CD4-positive, alpha-beta T cell treated with Interleukin-10 for 1 hour (primary cell): ENCODE measurements at regions not wholly inside any gene's neighbourhood (a gene's known extent, or its start where the extent isn't known, plus 50 kb on each side); places are given as distances from the start of the nearest gene placed in this dataset.

ENCODE experiments used
- DNase-seq: peaks from one replicate; pipeline ENCODE4 v3.0.0-alpha.2; 2020

DNA sequence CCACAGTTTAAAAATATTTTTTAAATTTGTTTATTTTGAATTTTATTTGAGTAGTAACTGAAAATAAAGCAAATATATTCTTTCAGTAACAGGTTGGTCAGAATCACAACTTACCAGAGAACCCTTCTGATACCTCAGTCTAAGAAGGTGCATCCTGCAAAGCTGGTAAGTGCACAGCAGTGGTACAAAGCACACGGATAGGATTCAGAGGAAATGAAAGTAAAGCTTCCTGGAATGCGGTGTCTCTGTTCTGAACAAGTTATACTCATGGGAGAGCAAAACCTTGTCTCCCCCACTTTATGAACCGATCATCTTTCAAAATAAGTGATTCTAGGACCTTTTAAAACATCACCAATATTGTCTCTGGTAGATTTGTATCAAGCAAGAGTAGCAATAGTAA is 398.3 kb downstream of the TMX3 start:
- DNase-seq: no peak

DNA sequence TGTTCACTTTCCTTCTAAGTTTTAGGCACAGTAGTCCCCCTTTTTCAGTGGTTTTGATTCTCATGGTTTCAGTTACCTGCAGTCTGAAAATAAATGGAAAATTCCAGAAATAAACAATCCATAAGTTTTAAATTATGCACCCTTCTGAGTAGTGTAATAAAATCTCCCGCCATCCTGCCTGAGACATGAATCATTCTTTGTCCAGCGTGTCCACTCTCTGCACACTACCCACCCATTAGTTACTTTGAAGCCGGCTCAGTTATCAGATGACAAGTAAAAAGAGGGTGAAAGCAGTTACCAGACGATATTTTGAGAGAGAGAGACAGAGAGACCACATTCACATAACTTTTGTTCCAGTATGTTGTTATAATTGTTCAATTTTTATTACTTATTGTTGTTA is 400.5 kb downstream of the TMX3 start:
- DNase-seq: no peak

DNA sequence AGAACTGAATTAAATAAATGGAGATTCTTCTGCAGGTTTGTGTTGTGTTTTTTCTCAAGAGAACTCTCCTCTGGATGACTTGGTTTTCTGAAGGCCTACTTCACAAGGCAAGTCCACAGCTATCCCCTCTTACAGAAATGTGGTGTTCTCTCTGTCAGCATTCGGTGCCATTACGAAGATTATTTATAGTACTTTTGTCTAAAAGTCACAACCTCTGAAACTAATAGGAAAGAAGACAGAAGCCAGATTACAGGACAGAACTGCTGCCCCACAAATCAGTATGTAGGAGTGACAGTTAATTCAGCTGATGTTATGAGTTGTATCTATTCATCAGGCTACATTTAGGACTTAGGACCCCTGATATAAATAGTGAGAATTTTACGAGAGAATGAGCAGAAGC is 413.5 kb downstream of the TMX3 start:
- DNase-seq: no peak

DNA sequence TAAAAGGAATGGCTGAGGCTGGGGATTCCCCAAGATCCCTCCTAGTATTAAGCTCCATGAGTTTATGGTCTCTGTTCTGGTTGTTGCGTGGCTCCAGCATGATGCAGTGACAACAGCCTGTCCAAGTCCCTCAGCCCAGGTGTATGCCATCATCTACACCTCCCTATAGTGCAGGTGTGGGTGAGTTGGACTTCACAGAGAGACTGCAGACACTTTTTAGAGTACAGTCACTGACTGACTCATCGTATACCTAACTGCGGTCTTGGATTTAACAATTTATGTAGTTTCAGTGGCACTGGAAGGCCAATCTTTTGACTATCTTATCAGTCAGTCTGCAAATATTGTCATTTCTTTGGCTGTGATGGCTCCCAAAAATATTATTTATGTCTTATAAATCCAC is 415.0 kb downstream of the TMX3 start:
- DNase-seq: no peak

DNA sequence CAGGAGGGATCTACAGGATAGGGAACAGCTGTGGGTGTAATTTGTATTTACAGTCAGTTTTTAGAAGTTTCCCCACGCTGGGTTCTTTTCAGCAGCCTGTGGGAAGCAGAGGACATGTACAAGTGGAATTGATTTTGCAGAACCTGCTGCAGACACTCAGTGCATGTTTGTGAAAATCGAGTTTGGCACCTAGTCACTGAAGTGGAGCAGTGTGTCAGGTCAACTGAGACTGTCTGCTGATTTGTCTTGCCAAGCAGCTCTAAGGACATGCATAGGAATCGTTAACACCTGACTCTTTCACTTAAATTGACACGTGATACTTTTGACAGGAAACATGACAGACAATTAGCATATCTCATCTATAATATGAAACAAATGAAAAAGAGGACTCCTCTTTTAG is 416.6 kb downstream of the TMX3 start:
- no peak for DNase-seq

DNA sequence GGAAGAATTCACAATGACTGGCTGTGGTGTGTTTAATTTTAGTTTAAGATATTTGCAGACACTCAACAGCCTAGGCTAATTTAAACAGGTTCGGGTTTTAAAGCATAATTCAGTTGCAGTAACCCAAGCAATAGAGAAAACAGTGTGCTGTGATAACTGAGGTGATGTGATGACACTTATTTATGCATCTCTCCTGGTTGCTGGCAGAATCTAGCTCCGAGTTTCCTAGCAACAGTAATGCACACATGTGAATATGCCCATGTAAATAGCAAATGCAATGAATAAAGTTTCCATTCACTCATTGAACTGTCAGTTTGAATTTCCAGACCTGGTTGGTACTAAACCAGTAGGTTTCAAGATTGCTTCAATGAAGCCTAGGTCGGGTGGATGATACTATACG is 426.5 kb downstream of the TMX3 start:
- DNase-seq: no peak

DNA sequence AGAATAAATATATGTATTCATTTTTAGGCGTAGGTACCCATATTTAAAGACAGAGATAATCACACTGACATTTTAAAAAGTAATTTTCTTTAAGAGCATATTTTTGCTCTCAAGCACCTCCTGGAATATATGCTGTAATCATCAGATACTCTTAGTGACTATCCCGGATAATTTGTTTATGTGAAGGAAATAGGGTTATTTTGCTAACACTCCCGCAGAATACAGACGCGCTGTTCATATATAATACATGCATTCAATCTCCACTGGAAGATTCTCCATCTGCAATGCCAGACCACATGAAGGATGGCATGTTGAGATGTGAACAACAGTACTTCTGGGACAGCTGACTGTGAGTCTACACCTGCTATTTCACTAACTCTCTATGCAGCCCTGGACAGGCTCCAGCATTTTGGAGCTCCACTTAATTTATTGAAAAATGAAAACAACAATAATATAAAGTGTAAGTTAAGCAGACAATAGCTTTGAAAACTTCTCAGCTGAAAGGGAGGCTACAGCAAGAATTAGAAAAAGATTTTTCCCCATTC is 430.6 kb downstream of the TMX3 start:
- DNase-seq: no peak

DNA sequence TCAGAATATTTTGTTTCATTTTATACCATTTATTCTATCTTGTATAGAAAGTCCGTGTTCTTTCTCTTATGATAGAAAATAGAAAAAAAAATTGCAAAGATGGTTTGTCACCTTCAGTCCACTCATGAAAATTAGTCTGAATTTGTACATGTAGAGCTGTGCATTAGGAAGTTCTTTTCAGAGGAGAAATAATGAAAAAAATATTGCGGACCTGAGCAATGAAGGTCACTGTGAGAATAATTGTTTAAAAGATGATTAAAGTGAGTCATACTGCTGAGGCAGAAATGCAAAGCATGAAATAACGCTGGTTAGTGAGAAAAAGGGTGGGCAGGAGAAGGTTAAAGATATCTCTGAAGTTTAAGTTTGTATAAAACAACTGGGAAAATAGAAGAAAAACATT is 431.1 kb downstream of the TMX3 start:
- no peak for DNase-seq

DNA sequence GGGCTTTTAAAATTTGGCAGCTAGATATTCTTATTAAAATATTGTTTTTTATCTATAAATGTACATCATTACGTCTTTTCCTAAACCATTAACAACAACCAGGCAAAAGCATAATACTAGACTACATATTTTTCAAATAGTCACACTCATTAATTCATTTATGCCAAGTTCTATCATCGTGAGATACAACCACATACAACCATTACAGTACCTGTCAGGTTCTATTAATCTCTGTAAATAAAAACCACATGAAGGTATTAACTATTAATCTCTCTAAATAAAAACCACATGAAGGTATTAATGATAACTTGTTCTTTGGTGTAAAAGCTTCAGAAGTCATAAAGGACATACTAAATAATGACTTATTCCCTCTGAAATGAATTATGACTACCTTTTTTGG is 432.7 kb downstream of the TMX3 start:
- no peak for DNase-seq

DNA sequence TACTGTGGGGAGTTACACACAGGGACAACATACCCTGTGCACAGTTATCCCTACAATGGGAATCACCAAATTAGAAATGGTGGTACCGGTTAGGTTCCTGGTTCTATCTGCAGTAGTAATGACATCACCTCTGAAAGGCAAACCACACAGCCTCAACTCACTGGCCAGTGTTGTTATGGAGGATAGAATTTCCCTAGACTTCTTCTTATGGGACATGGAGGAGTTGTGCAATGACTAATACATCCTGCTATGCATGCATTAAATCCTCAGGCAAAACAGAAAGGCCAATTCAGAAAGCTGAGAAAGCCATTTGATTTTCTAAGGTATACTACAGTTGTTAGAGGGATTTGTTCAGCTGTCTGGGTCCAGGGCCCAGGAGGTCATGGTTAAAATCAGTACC is 439.3 kb downstream of the TMX3 start:
- no peak for DNase-seq

DNA sequence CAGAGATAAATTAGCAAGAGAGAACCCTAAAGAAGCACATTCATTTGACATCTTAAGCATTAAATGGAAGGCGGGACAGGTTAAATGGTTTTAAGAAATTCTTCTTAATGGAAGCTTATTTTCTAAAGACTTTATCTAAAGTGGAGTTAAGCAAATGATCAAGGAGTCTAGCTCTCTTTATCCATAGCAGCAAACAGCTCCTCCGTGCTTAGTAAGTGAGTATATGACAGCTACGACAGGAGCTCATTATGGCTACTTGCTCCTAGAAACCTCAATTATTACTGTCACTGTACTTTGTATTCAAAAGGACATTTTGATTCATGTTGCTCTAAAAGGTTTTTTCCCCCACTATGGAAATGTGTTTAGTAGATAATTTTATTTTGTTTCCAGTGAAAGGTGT is 444.9 kb downstream of the TMX3 start:
- DNase-seq: no peak

DNA sequence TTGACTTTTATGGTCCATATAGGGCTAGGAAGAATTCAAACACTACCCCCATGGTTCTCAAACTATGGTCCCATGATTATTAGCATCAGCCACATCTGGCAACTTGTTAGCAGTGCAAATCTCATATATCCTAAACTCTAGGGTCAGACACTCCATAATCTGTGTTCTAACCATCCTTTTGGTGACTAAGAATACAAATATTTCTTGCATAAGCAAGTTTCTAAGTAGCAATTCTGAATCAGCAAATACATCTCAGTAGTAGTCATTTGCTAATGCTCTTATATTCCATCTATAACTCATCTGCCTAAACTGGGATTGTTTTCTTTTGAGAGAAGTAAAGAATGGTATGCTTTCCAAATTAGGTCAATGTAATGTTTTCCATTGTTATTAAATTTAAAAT is 447.3 kb downstream of the TMX3 start:
- DNase-seq: no peak

DNA sequence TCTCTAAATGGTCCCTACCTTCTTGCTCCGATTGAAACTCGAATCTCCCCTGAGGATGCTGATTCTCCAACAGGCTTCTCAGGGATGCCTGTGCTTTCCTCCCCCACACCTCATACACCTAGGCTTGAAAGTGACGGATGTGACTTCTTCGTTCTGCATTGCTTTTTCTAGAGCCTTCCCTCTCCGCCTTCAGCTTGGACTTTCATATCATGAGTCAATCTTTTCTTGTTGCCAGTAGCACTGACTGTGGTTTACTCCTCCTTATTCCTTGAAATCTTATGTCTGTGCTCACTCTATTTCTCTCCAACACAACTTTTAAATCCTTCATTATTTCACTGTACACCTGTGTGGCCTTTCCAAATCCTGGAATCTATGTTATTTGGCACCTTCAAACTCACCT is 451.4 kb downstream of the TMX3 start:
- DNase-seq: no peak

DNA sequence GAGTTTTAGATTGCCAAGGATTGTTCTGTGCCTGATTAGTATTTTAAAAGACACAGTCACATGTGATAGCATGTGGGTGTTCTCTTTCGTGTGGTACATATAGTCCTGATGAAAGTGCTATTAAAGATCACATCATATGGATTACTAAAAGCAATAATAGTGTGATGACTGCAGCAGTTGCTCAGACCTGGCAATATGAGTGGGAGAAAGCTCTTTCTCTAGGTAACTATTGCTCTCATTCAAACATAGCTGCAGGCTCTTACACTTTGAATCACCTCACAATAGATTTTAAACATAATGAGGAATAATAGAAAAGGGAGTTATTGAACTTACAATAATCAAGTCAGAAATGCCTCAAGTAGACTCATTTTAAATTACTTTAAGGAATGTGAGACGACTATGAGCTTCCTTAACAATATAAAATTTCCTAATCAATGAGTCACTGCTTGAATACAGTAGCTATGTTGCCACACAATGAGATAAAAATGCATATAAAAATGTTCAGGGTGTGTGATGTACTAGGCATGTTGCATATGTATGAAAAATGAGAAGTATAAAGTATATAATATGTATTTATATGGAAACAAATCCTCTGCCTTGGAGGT is 452.1 kb downstream of the TMX3 start:
- no peak for DNase-seq

DNA sequence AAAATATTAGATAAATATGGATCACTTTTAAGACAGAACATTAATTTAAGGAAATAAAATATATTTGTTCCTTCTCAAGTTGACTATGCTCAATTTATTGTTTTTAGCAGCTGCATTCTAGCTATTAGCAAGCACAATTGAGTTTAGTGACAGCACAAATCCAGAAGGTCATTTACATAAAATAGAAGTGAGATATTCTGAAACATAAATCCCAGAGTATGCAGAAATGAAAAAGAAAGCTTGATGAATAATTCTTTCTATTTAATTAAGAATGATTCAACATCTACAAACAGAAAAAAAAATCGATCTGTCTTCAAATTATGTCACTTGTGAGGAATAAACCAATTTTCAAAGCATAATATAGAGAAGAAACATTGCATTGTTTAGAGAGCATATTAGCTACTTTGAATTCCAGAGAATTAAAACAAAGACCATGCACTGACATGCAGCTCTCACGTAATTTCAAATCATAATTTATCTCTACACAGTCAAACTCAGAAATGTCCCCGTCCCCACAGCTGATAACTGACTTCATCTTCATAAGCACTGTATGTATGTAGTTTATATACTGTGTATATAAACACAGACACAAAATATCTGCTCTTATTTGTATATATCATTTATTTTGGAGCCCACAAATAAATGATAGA is 458.4 kb downstream of the TMX3 start:
- DNase-seq: no peak

DNA sequence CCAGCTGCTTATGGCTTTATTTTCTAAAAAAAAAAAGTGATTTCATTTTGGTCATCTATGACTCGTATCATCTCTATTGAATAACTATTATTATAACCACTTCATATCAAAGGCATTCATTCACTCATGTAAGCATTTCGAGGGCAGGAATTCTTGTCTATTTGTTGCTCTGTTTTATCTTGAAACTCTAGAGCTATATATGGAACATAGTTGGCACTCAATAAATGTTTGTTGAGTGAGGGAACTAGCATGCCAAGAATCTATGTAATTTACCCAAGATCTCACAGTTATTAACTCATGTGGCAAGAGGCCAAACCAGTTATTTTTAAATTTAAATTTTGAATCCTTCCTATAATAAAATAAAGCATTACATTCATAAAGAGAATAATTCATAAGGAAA is 470.1 kb downstream of the TMX3 start:
- DNase-seq: no peak

DNA sequence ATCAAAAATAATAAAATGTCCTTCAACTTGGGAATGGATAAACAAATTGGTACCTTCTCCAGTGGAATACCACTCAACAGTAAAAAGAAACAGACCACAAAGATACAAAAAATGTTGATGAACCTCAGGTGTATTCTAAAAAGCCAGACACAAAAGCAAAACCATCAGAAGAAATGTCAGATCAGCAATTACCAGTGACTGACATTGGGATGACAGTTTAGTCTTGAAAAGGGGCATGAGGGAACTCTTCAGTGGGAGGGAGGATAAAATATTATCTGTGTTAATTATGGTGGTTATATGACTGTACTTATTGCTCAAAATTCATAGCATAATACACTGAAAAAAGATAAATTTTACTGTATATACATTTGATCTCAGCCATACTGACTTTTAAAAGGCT is 473.0 kb downstream of the TMX3 start:
- no peak for DNase-seq

DNA sequence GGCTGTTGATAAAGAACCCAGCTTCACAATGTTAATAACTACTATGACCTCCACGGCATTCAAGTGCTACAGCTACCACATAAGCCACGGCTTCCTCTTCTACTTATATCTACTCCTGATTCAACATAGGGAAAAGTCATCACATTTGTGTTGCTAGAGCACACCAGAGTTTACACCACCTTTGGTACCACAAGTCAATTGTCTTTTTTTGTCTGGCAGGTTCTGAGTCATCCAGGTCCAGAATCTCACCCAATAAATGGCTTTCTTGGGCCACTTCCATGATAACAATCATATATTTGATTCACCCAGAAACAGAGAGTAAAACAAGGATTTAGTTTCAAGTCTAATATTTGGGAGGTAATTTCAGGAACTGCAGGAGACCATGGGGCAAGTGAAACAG is 480.2 kb downstream of the TMX3 start:
- DNase-seq: no peak

DNA sequence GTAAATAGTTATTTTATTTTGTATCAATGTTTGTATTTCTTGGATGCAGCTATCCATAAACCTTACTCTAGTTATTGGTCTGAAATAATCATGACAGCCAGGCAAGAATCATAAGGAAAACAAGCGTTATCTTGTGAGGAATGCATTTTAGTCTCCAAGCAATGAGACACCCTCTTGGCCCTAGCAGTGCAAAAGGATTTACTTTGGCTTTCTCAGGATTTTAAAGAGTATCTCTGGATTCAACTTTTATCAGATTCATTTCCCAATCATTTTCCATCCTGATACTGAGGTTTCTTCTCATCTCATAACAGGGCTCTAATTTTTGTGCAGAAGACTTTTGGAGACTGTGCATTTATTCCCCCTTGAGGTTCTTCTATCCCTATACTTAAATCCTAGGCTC is 480.8 kb downstream of the TMX3 start:
- no peak for DNase-seq

DNA sequence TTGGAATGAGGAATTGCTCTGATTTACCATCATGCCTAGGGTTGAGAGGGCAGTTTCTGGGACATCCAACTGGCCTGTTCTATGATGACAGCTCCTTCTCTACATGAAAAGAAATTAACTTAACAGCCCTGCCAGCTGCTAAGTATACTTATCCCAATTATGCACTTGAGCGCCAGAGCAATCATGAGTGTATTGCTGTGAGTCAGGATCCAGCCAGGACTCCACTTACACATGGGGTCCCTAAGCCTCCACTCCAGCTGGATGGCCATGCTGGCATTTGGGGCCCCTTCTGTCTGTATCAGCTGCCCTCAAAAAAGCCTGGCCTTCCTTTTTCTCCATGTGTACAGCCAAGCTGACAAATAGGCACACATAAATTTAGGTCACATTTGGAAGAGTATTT is 481.9 kb downstream of the TMX3 start:
- DNase-seq: no peak

DNA sequence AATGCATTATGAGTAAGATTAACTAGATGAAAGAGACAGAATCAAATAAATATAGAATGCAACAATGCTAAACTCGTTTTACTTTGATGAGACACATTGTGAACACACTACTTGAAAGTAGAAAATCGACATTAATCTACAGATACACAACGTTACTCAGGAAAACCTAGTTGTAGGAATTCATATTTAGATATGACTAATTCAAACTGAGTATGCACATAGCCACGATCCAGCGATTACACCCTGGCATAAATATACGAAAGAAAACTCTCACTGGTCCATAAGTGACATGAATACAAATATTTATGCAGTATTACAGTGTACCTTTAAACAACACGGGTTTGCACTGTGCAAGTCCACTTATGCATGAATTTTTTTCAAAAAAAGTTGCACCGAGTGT is 485.6 kb downstream of the TMX3 start:
- no peak for DNase-seq

DNA sequence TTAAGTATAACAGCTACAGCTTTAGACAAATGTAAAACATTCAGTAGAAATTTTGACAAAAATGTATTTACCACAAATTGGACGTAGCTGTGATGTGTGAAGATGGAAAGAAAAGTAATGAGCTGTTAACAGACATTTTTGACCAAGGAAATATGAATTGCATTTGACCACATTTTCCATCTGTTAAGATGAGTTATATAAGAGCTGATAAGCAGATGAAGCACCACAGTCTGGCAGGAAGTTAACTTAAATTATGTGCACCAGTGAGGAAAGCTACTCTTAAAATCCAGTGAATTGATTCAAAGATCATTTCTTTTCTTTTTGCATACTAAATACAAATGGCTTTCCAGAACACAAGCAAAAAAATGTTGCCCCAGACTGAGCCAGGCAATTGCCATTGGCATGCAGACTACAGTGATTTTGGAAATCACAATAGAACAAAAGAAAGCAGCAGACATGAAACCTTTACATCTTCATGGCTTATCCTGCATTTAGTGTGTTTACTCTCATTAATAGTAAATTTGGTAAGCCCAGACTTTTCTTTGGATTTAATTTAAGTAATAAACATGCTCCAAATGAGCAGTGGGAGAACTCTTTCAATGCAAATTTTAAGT is 493.7 kb downstream of the TMX3 start:
- no peak for DNase-seq

DNA sequence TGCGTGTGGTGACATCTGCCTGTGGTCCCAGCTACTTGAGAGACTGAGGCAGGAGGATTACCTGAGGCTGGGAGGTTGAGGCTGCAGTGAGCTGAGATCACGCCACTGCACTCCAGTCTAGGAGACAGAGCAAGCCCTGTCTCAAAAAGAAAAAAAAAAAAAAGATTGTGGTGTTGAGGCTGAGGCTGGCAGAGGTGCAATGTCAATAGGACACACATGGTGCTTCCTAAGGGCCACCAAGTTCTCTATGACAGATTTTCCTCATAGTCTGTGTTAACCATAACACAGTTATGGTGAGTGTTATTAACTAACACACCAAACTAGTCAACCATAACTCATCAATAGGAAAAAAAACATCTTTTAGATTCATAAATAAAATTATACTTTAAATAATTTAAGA is 494.4 kb downstream of the TMX3 start:
- no peak for DNase-seq

DNA sequence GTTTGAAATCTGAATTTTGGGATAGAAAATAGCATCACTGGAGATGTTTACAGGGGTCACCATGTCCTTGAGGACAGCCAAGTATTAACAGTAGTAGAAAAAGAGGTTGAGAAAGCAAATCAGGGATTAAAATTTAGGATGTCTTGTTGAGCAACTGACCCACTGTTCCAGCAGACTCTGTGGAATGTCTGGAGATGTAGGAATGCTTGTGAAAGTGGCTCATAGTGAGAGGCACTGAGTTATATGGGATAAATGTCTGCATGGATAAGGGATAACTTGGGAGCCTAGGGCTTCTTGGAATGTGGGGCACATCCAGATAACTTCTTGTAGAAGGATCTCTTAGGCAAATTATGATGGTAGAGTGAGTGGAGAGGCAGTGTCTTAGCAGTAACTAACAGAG is 495.0 kb downstream of the TMX3 start:
- no peak for DNase-seq

DNA sequence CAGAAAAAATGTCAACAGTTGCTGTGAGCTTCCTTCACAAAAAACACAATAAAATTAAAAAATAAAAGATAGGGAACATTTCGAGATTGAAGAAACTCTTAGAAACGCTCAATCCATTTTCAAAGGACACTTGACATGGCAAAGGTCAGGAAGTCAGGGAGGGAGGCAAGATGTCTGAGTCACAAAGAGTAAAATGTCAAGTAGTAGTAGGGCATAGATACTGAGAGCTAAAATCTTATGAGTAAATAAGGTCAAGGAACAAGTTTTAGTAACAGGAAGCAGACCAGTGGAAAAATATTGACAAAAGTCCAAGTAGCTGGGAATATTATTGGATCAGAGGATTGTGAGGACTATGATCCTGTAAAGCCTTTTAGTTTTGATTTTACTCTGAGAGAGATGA is 495.6 kb downstream of the TMX3 start:
- no peak for DNase-seq
